GM23248 (cell line): ENCODE measurements at regions not wholly inside any gene's neighbourhood (a gene's known extent, or its start where the extent isn't known, plus 50 kb on each side); places are given as distances from the start of the nearest gene placed in this dataset.

Experiments
- DNase-seq: peaks from one replicate; pipeline ENCODE4 v3.0.0-alpha.2; 2015
- H2AFZ ChIP-seq: fragments of 200-600 bp; sonication (generic); 2 replicates; pipeline ENCODE4 v1.6.1; 2016; ENCODE audit warnings: antibody characterized with exemption
- H3F3A ChIP-seq: fragments of 200-600 bp; sonication (generic); 2 replicates; pipeline ENCODE4 v1.6.1; 2016; ENCODE audit warnings: mild to moderate bottlenecking, antibody characterized with exemption, mixed run types; ENCODE audit not compliant: insufficient read depth
- H3K27ac ChIP-seq: fragments of 200-600 bp; sonication (generic); 2 replicates; pipeline ENCODE4 v1.5.1; 2016; ENCODE audit warnings: mild to moderate bottlenecking
- H3K27me3 ChIP-seq: fragments of 200-600 bp; sonication (generic); replicated peaks from 2 replicates; pipeline ENCODE4 v1.6.1; 2016; ENCODE audit warnings: mild to moderate bottlenecking; ENCODE audit not compliant: insufficient read depth
- H3K36me3 ChIP-seq: fragments of 200-600 bp; sonication (generic); 2 replicates; pipeline ENCODE4 v1.6.1; 2016; ENCODE audit warnings: low read depth, mild to moderate bottlenecking
- H3K4me1 ChIP-seq: fragments of 200-600 bp; sonication (generic); 2 replicates; pipeline ENCODE4 v1.6.1; 2016; ENCODE audit warnings: mild to moderate bottlenecking; ENCODE audit not compliant: insufficient read depth
- H3K4me2 ChIP-seq: fragments of 200-600 bp; sonication (generic); one replicate; pipeline ENCODE4 v1.6.1; 2016; ENCODE audit warnings: mild to moderate bottlenecking; ENCODE audit not compliant: unreplicated experiment
- H3K4me3 ChIP-seq: fragments of 200-600 bp; sonication (generic); 2 replicates; pipeline ENCODE4 v1.5.1; 2016; ENCODE audit warnings: mild to moderate bottlenecking
- H3K79me2 ChIP-seq: fragments of 200-600 bp; sonication (generic); 2 replicates; pipeline ENCODE4 v1.6.1; 2016; ENCODE audit warnings: mild to moderate bottlenecking; ENCODE audit not compliant: insufficient read depth
- H3K9ac ChIP-seq: fragments of 200-600 bp; sonication (generic); 2 replicates; pipeline ENCODE4 v1.6.1; 2016; ENCODE audit warnings: mild to moderate bottlenecking
- H3K9me2 ChIP-seq: fragments of 200-600 bp; sonication (generic); 2 replicates; pipeline ENCODE4 v1.6.1; 2016; ENCODE audit warnings: mixed run types, mild to moderate bottlenecking, moderate library complexity; ENCODE audit not compliant: insufficient read depth
- H3K9me3 ChIP-seq: fragments of 200-600 bp; sonication (generic); one replicate; pipeline ENCODE4 v1.6.1; 2017; ENCODE audit warnings: low read depth
- H4K20me1 ChIP-seq: fragments of 200-600 bp; sonication (generic); 2 replicates; pipeline ENCODE4 v1.6.0; 2016; ENCODE audit not compliant: insufficient read depth
- EZH2 ChIP-seq: fragments of 200-600 bp; sonication (generic); IDR thresholded peaks from 2 replicates; pipeline ENCODE4 v1.6.1; 2018; ENCODE audit warnings: antibody characterized with exemption, mild to moderate bottlenecking; ENCODE audit not compliant: insufficient read depth, poor library complexity, severe bottlenecking
- EZH2phosphoT487 ChIP-seq: fragments of 200-600 bp; sonication (generic); IDR thresholded peaks from 2 replicates; pipeline ENCODE4 v1.6.1; 2018; ENCODE audit warnings: antibody characterized with exemption, moderate library complexity, mild to moderate bottlenecking, low read depth; ENCODE audit not compliant: insufficient read depth
- WGBS, 2 experiments: methylation state at CpG; one replicate each; pipeline ENCODE4 v1.1.6; 2015 to 2017; ENCODE audit warnings: low lambda C conversion rate in 2 of 2, low coverage in 1 of 2; ENCODE audit errors: missing lambda C conversion rate in 2 of 2; 5-methylcytosine and 5-hydroxymethylcytosine counted together
- in situ Hi-C: fragments of 300-500 bp; cut with MboI; formaldehyde crosslinking; loops from 2 replicates; pipeline ENCODE4 v1.15.0; 2020

DNA sequence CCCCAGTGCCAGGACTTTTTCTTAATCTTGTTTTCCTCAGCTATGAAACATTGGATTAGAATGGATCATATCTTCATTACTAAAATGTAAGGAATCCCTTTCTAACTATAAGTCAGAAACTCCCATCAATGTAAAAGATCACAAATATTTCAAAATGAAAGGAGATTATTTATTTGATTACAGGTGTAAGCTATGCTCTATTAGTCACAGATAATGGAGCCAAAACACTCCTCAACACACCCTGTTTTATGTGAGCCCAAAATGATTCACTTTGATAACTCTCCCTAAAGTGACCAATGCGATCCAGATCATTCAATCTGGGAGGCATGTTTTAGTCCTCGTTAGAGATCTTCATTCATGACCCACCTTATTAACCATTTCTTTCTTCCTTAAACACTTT, 566.7 kb upstream of the TENM3 start:
- H4K20me1 ChIP-seq: no peaks in the 10 kb centered on the region
- no peak overlapping the region for H2AFZ ChIP-seq
- no peak for DNase-seq
- TF ChIP-seq EZH2phosphoT487 (no peak), EZH2 (no peak)
- H3K9me2 ChIP-seq: no peaks in the 10 kb centered on the region
- H3K9me3 ChIP-seq: no peaks in the 10 kb centered on the region
- no peaks in the 10 kb centered on the region for H3K27me3 ChIP-seq
- H3K4me1 ChIP-seq: no peaks in the 10 kb centered on the region; the same call in 1 of the 2 replicates
- 24 to 32% methylated on average over 2 of the region's 2 CpGs for WGBS, 2 experiments
- H3K4me2 ChIP-seq: no peak overlapping the region
- no peak overlapping the region for H3K27ac ChIP-seq
- no peaks in the 10 kb centered on the region for H3K79me2 ChIP-seq
- no peak overlapping the region for H3K4me3 ChIP-seq
- no peaks in the 10 kb centered on the region for H3K36me3 ChIP-seq
- no peak overlapping the region for H3K9ac ChIP-seq
- no peaks in the 10 kb centered on the region for H3F3A ChIP-seq
- in situ Hi-C loops: no loop called here

GRCh38 chr4:181677201-181677600, 566.0 kb upstream of the TENM3 start:
- Histone ChIP-seq H3K4me3 (no peak overlapping the region), H3K79me2 (no peaks in the 10 kb centered on the region), H4K20me1 (no peaks in the 10 kb centered on the region), H3K4me1 (no peaks in the 10 kb centered on the region; the same call in 1 of the 2 replicates), H3K9me2 (no peaks in the 10 kb centered on the region), H3K27me3 (no peaks in the 10 kb centered on the region), H3F3A (no peaks in the 10 kb centered on the region), H3K9me3 (no peaks in the 10 kb centered on the region), H2AFZ (no peak overlapping the region), H3K36me3 (no peaks in the 10 kb centered on the region), H3K9ac (no peak overlapping the region), H3K27ac (no peak overlapping the region), H3K4me2 (no peak overlapping the region)
- in situ Hi-C loops: no loop called here
- TF ChIP-seq EZH2phosphoT487: no peak
- TF ChIP-seq EZH2: no peak
- WGBS, 2 experiments: 0 to 6% methylated on average over 3 of the region's 3 CpGs
- DNase-seq: no peak

DNA sequence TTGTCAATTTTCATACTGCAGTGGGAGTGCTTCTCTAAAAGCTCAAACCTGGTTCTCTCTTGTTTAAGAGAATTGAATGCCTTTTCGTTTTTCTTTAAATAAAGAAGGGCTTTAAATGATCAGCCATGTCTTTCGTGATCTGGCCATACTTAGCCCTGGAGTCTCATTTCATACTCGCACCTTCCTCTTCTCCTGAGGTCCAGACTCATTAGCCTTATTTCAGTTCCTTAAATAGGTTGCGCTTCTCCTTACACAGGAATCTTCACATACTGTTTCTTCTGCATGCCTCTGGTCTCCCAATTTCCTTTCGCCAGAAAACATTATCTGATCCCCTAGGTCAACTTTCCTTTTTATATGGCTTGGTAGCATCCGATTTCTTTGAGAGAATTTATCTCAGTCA, 565.6 kb upstream of the TENM3 start:
- H3K9me2 ChIP-seq: no peaks in the 10 kb centered on the region
- no peak overlapping the region for H3K9ac ChIP-seq
- H3F3A ChIP-seq: no peaks in the 10 kb centered on the region
- H3K27me3 ChIP-seq: no peaks in the 10 kb centered on the region
- H3K36me3 ChIP-seq: no peaks in the 10 kb centered on the region
- no peak overlapping the region for H3K4me3 ChIP-seq
- in situ Hi-C loops: no loop called here
- no peaks in the 10 kb centered on the region for H4K20me1 ChIP-seq
- H3K79me2 ChIP-seq: no peaks in the 10 kb centered on the region
- no peak overlapping the region for H2AFZ ChIP-seq
- H3K9me3 ChIP-seq: no peaks in the 10 kb centered on the region
- TF ChIP-seq EZH2 (no peak), EZH2phosphoT487 (no peak)
- H3K27ac ChIP-seq: no peak overlapping the region
- H3K4me1 ChIP-seq: no peaks in the 10 kb centered on the region; the same call in 1 of the 2 replicates
- no peak for DNase-seq
- no peak overlapping the region for H3K4me2 ChIP-seq
- WGBS, 2 experiments: 22 to 23% methylated on average over 6 of the region's 6 CpGs

GRCh38 chr4:181679754-181680153, 563.4 kb upstream of the TENM3 start:
- Histone ChIP-seq H3K9me2 (no peaks in the 10 kb centered on the region), H3K36me3 (no peaks in the 10 kb centered on the region), H3K4me1 (no peaks in the 10 kb centered on the region; the same call in 1 of the 2 replicates), H4K20me1 (no peaks in the 10 kb centered on the region), H3F3A (no peaks in the 10 kb centered on the region), H3K4me2 (no peak overlapping the region), H3K4me3 (no peak overlapping the region), H3K27ac (no peak overlapping the region), H3K9ac (no peak overlapping the region), H3K9me3 (no peaks in the 10 kb centered on the region), H3K27me3 (no peaks in the 10 kb centered on the region), H3K79me2 (no peaks in the 10 kb centered on the region), H2AFZ (no peak overlapping the region)
- WGBS, 2 experiments: 12 to 16% methylated on average over 3 of the region's 3 CpGs
- DNase-seq: no peak
- TF ChIP-seq EZH2phosphoT487 (no peak), EZH2 (no peak)
- in situ Hi-C loops: no loop called here

DNA sequence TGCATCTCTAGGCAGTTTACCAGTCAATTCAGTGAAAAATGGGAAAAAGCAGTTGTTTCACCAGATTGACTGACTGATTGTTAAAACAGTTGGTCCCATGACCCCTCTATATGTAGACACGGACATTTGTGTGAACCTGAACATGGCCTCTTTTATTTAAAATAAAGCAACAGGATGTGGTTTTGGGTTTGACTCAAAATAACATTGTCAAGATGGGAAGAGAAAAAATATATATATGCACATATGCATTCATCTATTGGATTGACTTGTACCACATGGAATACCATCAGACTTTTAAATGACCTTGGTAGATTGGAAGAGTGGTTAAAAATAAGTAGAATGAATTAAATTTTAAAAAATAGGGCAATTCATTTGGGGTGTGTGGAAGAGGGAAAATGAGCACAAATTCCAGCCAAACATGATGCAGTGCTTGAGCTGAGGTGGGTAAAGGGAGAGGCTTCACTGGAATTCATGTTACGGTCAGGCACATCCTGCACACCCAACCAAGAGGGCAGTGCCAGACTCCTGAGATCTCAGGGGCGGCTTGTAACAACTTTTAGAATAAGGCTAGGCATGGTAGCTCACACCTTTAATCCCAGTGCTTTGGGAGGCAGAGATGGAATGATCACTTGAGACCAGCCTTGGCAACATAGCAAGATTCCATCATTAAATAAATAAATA, 560.7 kb upstream of the TENM3 start:
- H3K27me3 ChIP-seq: no peaks in the 10 kb centered on the region
- no peaks in the 10 kb centered on the region for H3K36me3 ChIP-seq
- DNase-seq: no peak
- H3K4me2 ChIP-seq: no peak overlapping the region
- no peaks in the 10 kb centered on the region for H3K79me2 ChIP-seq
- no peak overlapping the region for H3K27ac ChIP-seq
- TF ChIP-seq EZH2 (no peak), EZH2phosphoT487 (no peak)
- in situ Hi-C loops: no loop called here
- no peaks in the 10 kb centered on the region for H3K9me3 ChIP-seq
- H3K4me3 ChIP-seq: no peak overlapping the region
- H3K9me2 ChIP-seq: no peaks in the 10 kb centered on the region
- no peak overlapping the region for H2AFZ ChIP-seq
- WGBS, 2 experiments: 45 to 46% methylated on average over 3 of the region's 3 CpGs
- no peaks in the 10 kb centered on the region for H4K20me1 ChIP-seq
- H3K9ac ChIP-seq: no peak overlapping the region
- peaks cover 20% of the 10 kb centered on the region for H3K4me1 ChIP-seq
- no peaks in the 10 kb centered on the region; the same call in 1 of the 2 replicates for H3F3A ChIP-seq
